Caco-2 (cell line): ENCODE measurements at regions not wholly inside any gene's neighbourhood (a gene's known extent, or its start where the extent isn't known, plus 50 kb on each side); places are given as distances from the start of the nearest gene placed in this dataset.

Experiments used
- BruUV-seq: library from RNA; stranded (reverse); fragments of 400-500 nt; replicated peaks from 2 replicates; lab custom pipeline; 2021; lab: Mats Ljungman, UMichigan
- CTCF ChIA-PET: fragments of 300-600 bp; sonication (Branson Sonifier 250); formaldehyde crosslinking; loops from one replicate; lab custom pipeline; 2022; ENCODE audit warnings: antibody characterized with exemption; lab: Charles Lee
- POLR2A ChIA-PET: fragments of 300-600 bp; sonication (Branson Sonifier 250); formaldehyde crosslinking; loops from one replicate; lab custom pipeline; 2022; ENCODE audit warnings: antibody characterized with exemption; lab: Charles Lee
- DNase-seq, 2 experiments: peaks; one replicate each; pipeline versions ENCODE4 v3.0.0 to v3.0.0-alpha.2; 2020 to 2022
- H3K27me3 ChIP-seq: replicated peaks from 2 replicates; pipeline ENCODE4 v1.6.0; 2011; ENCODE audit warnings: low read length; ENCODE audit not compliant: control insufficient read depth, insufficient read depth
- H3K36me3 ChIP-seq: 2 replicates; pipeline ENCODE4 v1.5.1; 2011; ENCODE audit warnings: low read length; ENCODE audit not compliant: control insufficient read depth, insufficient read depth
- H3K4me1 ChIP-seq: fragments of 250-450 bp; sonication (Bioruptor Pico); 2 replicates; pipeline ENCODE4 v1.5.1; 2020; ENCODE audit warnings: mild to moderate bottlenecking
- H3K4me3 ChIP-seq: 2 replicates; pipeline ENCODE4 v1.5.1; 2011; ENCODE audit warnings: low read depth, mild to moderate bottlenecking, control low read depth, low read length
- H3K9me3 ChIP-seq: fragments of 250-450 bp; sonication (Bioruptor Pico); 2 replicates; pipeline ENCODE4 v1.5.1; 2020; ENCODE audit warnings: mild to moderate bottlenecking, moderate library complexity
- H3K27ac Mint-ChIP-seq: one replicate; pipeline ENCODE4 v1.8.0; 2022; ENCODE audit warnings: mixed read lengths; ENCODE audit not compliant: unreplicated experiment
- H3K27me3 Mint-ChIP-seq: one replicate; pipeline ENCODE4 v1.8.0; 2022; ENCODE audit warnings: mixed read lengths; ENCODE audit not compliant: insufficient read depth, unreplicated experiment
- H3K36me3 Mint-ChIP-seq: one replicate; pipeline ENCODE4 v1.8.0; 2022; ENCODE audit warnings: mild to moderate bottlenecking, mixed read lengths; ENCODE audit not compliant: insufficient read depth, unreplicated experiment
- H3K4me1 Mint-ChIP-seq: one replicate; pipeline ENCODE4 v1.8.0; 2022; ENCODE audit warnings: low read depth, mixed read lengths; ENCODE audit not compliant: unreplicated experiment
- H3K4me3 Mint-ChIP-seq: one replicate; pipeline ENCODE4 v1.8.0; 2022; ENCODE audit warnings: mild to moderate bottlenecking, moderate library complexity, mixed read lengths; ENCODE audit not compliant: unreplicated experiment
- H3K9me3 Mint-ChIP-seq: one replicate; pipeline ENCODE4 v1.8.0; 2022; ENCODE audit warnings: mixed read lengths; ENCODE audit not compliant: unreplicated experiment
- CTCF ChIP-seq, 2 experiments: fragments of 200-600 bp in 1 of 2; IDR thresholded peaks; 1 replicate in 1 of 2; 2 replicates in 1 of 2; pipeline versions ENCODE4 v1.5.1 to v1.8.0; 2011 to 2022; ENCODE audit warnings: antibody characterized with exemption in 1 of 2, control low read depth in 1 of 2, inconsistent platforms in 1 of 2, low read depth in 1 of 2, low read length in 1 of 2, mild to moderate bottlenecking in 1 of 2, moderate library complexity in 1 of 2; ENCODE audit not compliant: insufficient read depth in 1 of 2, severe bottlenecking in 1 of 2, unreplicated experiment in 1 of 2
- intact Hi-C: fragments of 100-400 bp; cut with micrococcal nuclease; formaldehyde crosslinking; loops from one replicate; pipeline ENCODE4 v1.10.0; 2022; ENCODE audit not compliant: unreplicated experiment

GRCh38 chr12:116647813-116648212 is 88.6 kb downstream of the MAP1LC3B2 start:
- Mint-ChIP-seq H3K9me3 (peaks cover 3% of the 10 kb centered on the region), H3K27me3 (no peaks in the 10 kb centered on the region), H3K36me3 (no peaks in the 10 kb centered on the region), H3K4me1 (peaks cover 8% of the 10 kb centered on the region), H3K27ac (no peak overlapping the region), H3K4me3 (no peak overlapping the region)
- Histone ChIP-seq H3K4me3 (no peak overlapping the region), H3K9me3 (no peaks in the 10 kb centered on the region), H3K36me3 (no peaks in the 10 kb centered on the region), H3K4me1 (no peaks in the 10 kb centered on the region), H3K27me3 (no peaks in the 10 kb centered on the region)
- intact Hi-C loops, result no loop called here
- BruUV-seq, result no TSS peak
- TF ChIP-seq CTCF (IDR thresholded peaks at IDR 0.05; ENCODE audit: insufficient read depth in 1 of 2, low read depth in 1 of 2, low read length in 1 of 2, severe bottlenecking in 1 of 2, unreplicated experiment in 1 of 2), result no peak
- ChIA-PET CTCF (no interaction called here), POLR2A (no interaction called here)
- no peak for DNase-seq

GRCh38 chr12:116646901-116647300 is 87.7 kb downstream of the MAP1LC3B2 start:
- Histone ChIP-seq H3K9me3 (no peaks in the 10 kb centered on the region), H3K27me3 (no peaks in the 10 kb centered on the region), H3K4me1 (no peaks in the 10 kb centered on the region), H3K4me3 (no peak overlapping the region), H3K36me3 (no peaks in the 10 kb centered on the region)
- peaks cover 8% of the 10 kb centered on the region for H3K4me1 Mint-ChIP-seq
- ChIA-PET CTCF (no interaction called here), POLR2A (no interaction called here)
- H3K27ac Mint-ChIP-seq, result no peak overlapping the region
- H3K9me3 Mint-ChIP-seq, result no peaks in the 10 kb centered on the region
- H3K4me3 Mint-ChIP-seq, result no peak overlapping the region
- intact Hi-C loops, result no loop called here
- H3K27me3 Mint-ChIP-seq, result no peaks in the 10 kb centered on the region
- H3K36me3 Mint-ChIP-seq, result no peaks in the 10 kb centered on the region
- no peak for TF ChIP-seq CTCF (IDR thresholded peaks at IDR 0.05; ENCODE audit: insufficient read depth in 1 of 2, low read depth in 1 of 2, low read length in 1 of 2, severe bottlenecking in 1 of 2, unreplicated experiment in 1 of 2)
- no peak for DNase-seq
- BruUV-seq, result no TSS peak

GRCh38 chr12:116644806-116645205 is 85.6 kb downstream of the MAP1LC3B2 start:
- Mint-ChIP-seq H3K4me1 (peaks cover 8% of the 10 kb centered on the region), H3K36me3 (no peaks in the 10 kb centered on the region), H3K4me3 (no peak overlapping the region), H3K27ac (no peak overlapping the region), H3K27me3 (no peaks in the 10 kb centered on the region), H3K9me3 (peaks cover 6% of the 10 kb centered on the region)
- BruUV-seq, result no TSS peak
- ChIA-PET CTCF (no interaction called here), POLR2A (no interaction called here)
- H3K4me1 ChIP-seq, result peaks cover 12% of the 10 kb centered on the region
- no peaks in the 10 kb centered on the region for H3K36me3 ChIP-seq
- no peak for DNase-seq
- H3K4me3 ChIP-seq, result no peak overlapping the region
- intact Hi-C loops, result no loop called here
- H3K9me3 ChIP-seq, result no peaks in the 10 kb centered on the region
- no peak for TF ChIP-seq CTCF (IDR thresholded peaks at IDR 0.05; ENCODE audit: insufficient read depth in 1 of 2, low read depth in 1 of 2, low read length in 1 of 2, severe bottlenecking in 1 of 2, unreplicated experiment in 1 of 2)
- no peaks in the 10 kb centered on the region for H3K27me3 ChIP-seq
